HUES6 (cell line): ENCODE measurements at regions not wholly inside any gene's neighbourhood (a gene's known extent, or its start where the extent isn't known, plus 50 kb on each side); places are given as distances from the start of the nearest gene placed in this dataset.

ENCODE experiments used
- H3K27ac ChIP-seq: 2 replicates; pipeline ENCODE4 v1.7.0; 2013; ENCODE audit warnings: low read depth, mild to moderate bottlenecking, low read length, inconsistent platforms
- H3K27me3 ChIP-seq: 2 replicates; pipeline ENCODE4 v1.6.1; 2013; ENCODE audit warnings: low read length; ENCODE audit not compliant: control insufficient read depth, insufficient read depth
- H3K36me3 ChIP-seq: 2 replicates; pipeline ENCODE4 v1.6.1; 2013; ENCODE audit warnings: low read length; ENCODE audit not compliant: control insufficient read depth, insufficient read depth
- H3K4me1 ChIP-seq: 2 replicates; pipeline ENCODE4 v1.6.1; 2013; ENCODE audit warnings: low read length; ENCODE audit not compliant: control insufficient read depth, insufficient read depth
- H3K4me3 ChIP-seq: 2 replicates; pipeline ENCODE4 v1.5.1; 2013; ENCODE audit warnings: low read depth, low read length
- H3K9ac ChIP-seq: one replicate; pipeline ENCODE4 v1.6.1; 2013; ENCODE audit warnings: mild to moderate bottlenecking, low read length
- H3K9me3 ChIP-seq: 2 replicates; pipeline ENCODE4 v1.6.1; 2013; ENCODE audit warnings: low read depth, low read length; ENCODE audit not compliant: control insufficient read depth, insufficient read depth

DNA sequence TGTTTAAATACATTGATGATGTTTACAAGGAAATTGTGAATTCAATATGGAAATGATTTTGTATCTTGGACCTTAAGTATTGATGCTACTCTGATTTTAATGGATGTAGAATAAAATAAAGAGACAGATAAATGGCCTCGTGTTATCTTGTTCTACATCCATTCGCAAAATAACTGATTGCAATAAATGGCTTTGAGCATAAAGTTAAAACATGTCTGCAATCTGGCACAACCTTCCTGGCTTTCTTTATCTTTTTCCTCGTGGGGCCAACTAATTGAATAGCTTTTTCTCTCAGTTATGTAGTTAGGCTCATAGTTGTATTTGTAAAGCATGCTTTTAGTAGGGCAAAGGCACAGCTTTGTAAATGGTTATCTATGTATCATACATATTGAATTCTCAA is 691.4 kb downstream of the CDH8 start:
- no peak overlapping the region for H3K9ac ChIP-seq
- no peak overlapping the region for H3K4me3 ChIP-seq
- H3K9me3 ChIP-seq, result no peaks in the 10 kb centered on the region
- no peaks in the 10 kb centered on the region for H3K36me3 ChIP-seq
- no peak overlapping the region for H3K27ac ChIP-seq
- no peaks in the 10 kb centered on the region for H3K27me3 ChIP-seq
- H3K4me1 ChIP-seq, result no peaks in the 10 kb centered on the region

DNA sequence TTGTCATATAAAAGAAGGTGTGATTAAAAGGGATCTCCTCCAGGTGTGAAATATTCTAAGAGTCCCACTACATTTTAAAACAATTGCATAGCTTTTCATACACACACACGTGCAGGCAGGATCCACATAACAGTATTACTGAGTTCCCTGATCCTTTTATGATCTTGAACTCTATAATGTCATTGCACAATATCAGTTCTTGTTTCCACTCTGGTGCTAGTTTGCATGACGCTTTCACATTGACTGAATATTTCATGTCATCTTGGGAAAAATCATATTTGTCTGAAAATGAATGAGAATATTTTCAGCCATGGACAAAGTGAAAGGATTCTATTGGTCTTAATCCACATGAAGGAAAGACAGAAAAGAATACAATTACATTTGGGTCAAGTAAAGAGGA is 703.8 kb downstream of the CDH8 start:
- Histone ChIP-seq H3K27me3 (no peaks in the 10 kb centered on the region), H3K27ac (no peak overlapping the region), H3K9me3 (no peaks in the 10 kb centered on the region), H3K4me1 (no peaks in the 10 kb centered on the region), H3K4me3 (no peak overlapping the region), H3K9ac (no peak overlapping the region), H3K36me3 (no peaks in the 10 kb centered on the region)

DNA sequence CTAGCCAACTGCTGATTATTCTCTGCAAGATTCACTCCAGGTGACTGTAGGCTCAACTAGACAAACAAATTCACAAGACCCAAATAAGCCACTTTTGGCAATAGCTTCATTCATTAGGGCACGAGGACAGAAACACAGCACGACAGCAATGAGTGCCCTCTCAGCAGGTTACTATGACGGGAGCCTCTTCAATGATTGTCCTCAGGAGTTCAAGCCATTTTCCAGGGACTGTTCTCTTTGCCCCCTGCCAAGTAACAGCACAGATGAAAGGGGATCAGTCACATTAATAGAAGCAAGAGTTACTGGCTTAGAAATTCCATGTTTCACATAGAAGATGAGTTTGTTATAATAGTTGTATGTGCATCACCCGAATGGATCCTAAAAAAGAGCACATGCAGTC is 712.2 kb downstream of the CDH8 start:
- no peaks in the 10 kb centered on the region for H3K9me3 ChIP-seq
- H3K27ac ChIP-seq, result no peak overlapping the region; the same call in 1 of the 2 replicates
- H3K27me3 ChIP-seq, result no peaks in the 10 kb centered on the region
- H3K4me3 ChIP-seq, result no peak overlapping the region
- H3K36me3 ChIP-seq, result no peaks in the 10 kb centered on the region
- H3K9ac ChIP-seq, result no peak overlapping the region
- H3K4me1 ChIP-seq, result peaks cover 11% of the 10 kb centered on the region; the same call in 1 of the 2 replicates

DNA sequence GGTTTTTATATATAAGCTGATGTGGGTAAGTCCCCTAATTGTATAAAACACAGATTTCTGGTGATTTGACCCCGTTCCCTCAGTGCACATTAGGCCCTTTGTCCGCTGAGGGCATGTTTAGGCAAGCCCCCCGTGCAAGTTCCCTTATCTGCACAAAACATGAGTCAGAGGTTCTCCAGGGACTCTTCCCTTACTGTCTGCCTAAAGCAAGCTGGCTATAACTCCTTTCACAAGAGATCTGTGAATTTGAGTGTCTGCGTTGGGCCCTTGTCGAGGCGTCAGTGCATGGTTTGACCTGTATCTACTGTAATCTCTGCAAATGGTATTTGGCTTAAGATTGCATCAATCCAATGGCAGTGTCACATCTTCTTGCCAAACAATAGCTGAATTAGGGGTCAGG is 712.8 kb downstream of the CDH8 start:
- Histone ChIP-seq H3K27me3 (no peaks in the 10 kb centered on the region), H3K27ac (no peak overlapping the region), H3K9me3 (no peaks in the 10 kb centered on the region), H3K4me3 (no peak overlapping the region), H3K4me1 (peaks cover 11% of the 10 kb centered on the region; the same call in 1 of the 2 replicates), H3K9ac (no peak overlapping the region), H3K36me3 (no peaks in the 10 kb centered on the region)

DNA sequence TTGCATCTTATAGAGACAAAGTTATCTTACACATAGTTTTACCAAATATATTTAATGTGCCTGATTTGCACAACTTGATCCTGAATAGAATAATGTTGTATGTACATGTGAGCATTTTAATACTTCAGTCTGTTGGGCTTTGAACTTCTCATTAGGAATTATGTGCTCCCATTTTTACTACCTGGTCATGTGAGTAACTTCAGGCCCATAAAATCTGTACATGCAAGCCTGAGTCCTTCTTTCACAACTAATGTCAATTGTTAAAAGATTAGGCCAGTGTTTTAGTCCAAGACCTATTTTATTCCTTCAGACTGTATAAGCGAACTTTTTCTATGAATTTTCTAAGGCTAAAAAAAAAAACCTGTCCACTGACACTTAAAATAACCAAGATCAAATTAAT is 715.4 kb downstream of the CDH8 start:
- Histone ChIP-seq H3K9me3 (no peaks in the 10 kb centered on the region), H3K9ac (no peak overlapping the region), H3K36me3 (no peaks in the 10 kb centered on the region), H3K4me1 (peaks cover 11% of the 10 kb centered on the region; the same call in 1 of the 2 replicates), H3K27ac (no peak overlapping the region), H3K4me3 (no peak overlapping the region), H3K27me3 (no peaks in the 10 kb centered on the region)

DNA sequence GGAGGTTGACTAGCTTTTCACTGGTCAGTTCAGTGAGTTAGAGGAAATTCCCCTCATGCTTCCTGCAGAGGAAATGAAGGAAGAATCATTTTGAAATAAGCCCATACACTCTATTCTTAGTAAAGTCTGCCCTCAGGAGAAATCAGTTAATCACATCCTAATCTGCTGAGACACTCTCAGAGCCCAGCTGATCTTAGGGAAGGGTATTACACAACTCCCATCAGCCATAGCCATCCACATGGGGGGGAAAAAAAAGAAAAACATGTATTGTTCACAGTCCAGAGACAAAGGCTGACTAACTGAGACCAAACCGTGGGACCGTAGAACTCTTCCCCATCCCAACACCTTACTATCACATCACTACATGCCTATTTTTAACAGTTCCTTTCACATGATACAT is 722.3 kb downstream of the CDH8 start:
- no peak overlapping the region for H3K4me3 ChIP-seq
- H3K27ac ChIP-seq, result no peak overlapping the region
- no peaks in the 10 kb centered on the region for H3K27me3 ChIP-seq
- H3K9ac ChIP-seq, result no peak overlapping the region
- H3K36me3 ChIP-seq, result no peaks in the 10 kb centered on the region
- no peaks in the 10 kb centered on the region for H3K9me3 ChIP-seq
- H3K4me1 ChIP-seq, result no peaks in the 10 kb centered on the region

DNA sequence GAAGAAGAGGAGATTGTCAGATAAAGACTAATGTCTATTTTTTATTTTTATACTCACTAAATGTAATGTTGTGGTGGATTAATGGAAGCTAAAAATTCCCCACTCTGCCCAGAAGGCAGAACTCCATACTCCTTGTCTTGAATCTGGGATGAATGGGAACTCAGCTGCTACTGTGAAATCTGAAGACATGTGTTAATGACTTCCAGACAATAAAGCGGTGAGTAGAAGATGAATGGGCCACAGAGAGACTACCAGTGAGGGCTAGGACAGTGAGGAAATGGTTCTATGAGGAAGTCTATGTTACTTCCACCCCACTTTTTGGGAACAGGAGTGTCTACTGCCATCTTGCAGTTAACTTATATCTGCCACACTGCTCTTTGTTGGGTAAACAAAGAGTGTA is 726.9 kb downstream of the CDH8 start:
- Histone ChIP-seq H3K4me1 (no peaks in the 10 kb centered on the region), H3K4me3 (no peak overlapping the region), H3K36me3 (no peaks in the 10 kb centered on the region), H3K27me3 (no peaks in the 10 kb centered on the region), H3K9me3 (no peaks in the 10 kb centered on the region), H3K9ac (no peak overlapping the region), H3K27ac (no peak overlapping the region)

DNA sequence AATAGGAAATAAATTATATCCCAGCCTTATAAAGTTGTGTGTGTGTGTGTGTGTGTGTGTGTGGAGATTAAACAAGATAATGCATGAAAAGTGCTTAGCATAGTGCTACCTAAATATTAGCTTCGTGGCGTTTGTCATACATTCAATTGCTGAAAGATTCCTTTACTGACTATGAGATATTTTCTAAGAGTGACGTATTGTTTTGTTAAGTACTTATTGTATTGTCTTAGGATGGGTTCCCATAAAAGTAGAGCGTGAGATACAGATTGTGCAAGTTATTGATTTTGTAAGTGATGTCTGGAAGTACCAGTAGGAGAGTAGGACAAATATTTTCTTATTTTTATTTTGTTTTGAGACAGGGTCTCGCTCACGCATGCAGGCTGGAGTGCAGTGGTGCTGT is 730.0 kb downstream of the CDH8 start:
- Histone ChIP-seq H3K9me3 (no peaks in the 10 kb centered on the region), H3K27ac (no peak overlapping the region), H3K4me1 (no peaks in the 10 kb centered on the region), H3K36me3 (no peaks in the 10 kb centered on the region), H3K9ac (no peak overlapping the region), H3K4me3 (no peak overlapping the region), H3K27me3 (no peaks in the 10 kb centered on the region)

DNA sequence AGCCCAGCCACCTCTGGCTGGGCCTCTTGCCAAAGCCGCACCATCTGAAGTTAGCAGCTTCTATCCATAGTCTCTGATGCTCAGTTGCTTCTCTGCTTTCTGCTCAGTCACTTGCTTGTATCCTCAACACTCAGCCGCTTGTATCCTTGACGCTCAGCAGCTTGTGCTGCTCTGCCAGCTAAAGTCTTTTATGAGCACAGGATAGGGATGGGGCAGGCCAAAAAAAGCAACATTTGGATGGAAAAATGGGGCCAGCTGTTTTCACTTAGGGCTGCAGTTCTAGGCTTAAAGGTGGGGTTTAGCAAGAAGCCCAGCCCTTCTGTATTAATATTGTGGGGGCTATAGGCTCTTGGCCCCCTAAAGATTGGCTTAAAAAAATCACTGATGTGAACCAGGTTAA is 739.4 kb downstream of the CDH8 start:
- Histone ChIP-seq H3K9me3 (no peaks in the 10 kb centered on the region), H3K36me3 (no peaks in the 10 kb centered on the region), H3K4me1 (peaks cover 21% of the 10 kb centered on the region), H3K9ac (no peak overlapping the region), H3K27ac (no peak overlapping the region), H3K27me3 (no peaks in the 10 kb centered on the region), H3K4me3 (no peak overlapping the region)

DNA sequence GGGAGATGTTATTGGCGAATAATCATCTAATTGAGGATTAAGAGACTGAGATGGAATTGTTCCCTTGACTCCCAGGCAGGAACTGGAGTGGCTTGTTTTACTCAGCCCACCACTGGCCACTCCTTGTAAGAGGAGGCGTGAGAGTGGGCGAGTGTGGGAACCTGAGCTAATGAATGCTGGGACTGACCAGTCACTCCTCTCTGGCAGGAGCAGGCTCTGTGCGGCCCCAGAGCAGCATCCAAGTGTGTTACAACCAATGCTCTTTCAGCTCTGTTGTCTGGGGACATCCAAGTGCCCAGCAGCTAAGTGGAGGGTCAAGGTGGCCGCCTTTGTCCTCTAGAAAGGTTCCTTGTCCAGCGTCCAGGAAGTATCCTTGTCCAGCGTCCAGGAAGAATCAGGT is 739.9 kb downstream of the CDH8 start:
- Histone ChIP-seq H3K9ac (no peak overlapping the region), H3K27me3 (no peaks in the 10 kb centered on the region), H3K36me3 (no peaks in the 10 kb centered on the region), H3K4me1 (peaks cover 21% of the 10 kb centered on the region), H3K4me3 (no peak overlapping the region), H3K27ac (no peak overlapping the region), H3K9me3 (no peaks in the 10 kb centered on the region)

DNA sequence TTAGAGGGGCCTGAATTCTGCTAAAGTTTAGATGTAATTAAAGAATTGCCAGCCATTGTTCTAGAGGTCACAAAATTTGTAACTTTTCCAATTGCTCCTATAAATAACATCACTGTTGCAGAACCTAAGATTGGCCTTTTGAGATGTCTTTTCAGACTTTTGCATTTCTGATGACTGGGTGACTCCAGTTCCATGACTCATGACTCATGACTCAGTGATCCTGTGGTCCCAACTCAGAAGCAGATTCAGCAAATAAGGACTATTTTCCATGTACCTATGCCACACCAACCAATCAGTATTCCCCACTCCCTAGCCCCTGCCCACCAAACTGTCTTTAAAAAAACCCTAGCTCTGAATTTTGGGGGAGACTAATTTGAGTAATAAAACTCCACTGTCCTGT is 740.9 kb downstream of the CDH8 start:
- Histone ChIP-seq H3K4me3 (no peak overlapping the region), H3K27ac (no peak overlapping the region), H3K27me3 (no peaks in the 10 kb centered on the region), H3K36me3 (no peaks in the 10 kb centered on the region), H3K4me1 (peaks cover 25% of the 10 kb centered on the region), H3K9ac (no peak overlapping the region), H3K9me3 (no peaks in the 10 kb centered on the region)

DNA sequence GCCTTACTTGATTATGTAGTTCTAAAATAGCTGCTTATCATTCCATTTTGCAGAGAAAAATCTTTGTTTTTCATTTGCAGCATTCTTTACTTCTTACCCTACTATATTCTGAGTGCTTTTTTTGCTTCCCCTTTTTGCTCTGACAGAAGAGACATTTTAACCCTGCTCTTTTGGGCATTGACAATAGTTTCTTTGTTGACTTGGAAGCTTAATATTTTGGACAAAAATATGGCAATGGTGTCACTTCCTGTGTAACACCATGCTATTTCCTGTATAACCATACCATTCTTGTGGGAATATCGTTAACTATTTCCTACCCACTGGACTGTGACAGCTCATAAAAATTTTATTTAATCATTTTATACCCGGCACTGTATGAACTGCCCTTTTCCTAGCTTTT is 747.1 kb downstream of the CDH8 start:
- H3K27me3 ChIP-seq, result no peaks in the 10 kb centered on the region
- no peaks in the 10 kb centered on the region for H3K9me3 ChIP-seq
- H3K36me3 ChIP-seq, result no peaks in the 10 kb centered on the region
- no peak overlapping the region for H3K4me3 ChIP-seq
- no peak overlapping the region for H3K27ac ChIP-seq
- no peak overlapping the region for H3K9ac ChIP-seq
- H3K4me1 ChIP-seq, result peaks cover 9% of the 10 kb centered on the region; the same call in 1 of the 2 replicates
